A673 (cell line): ENCODE measurements at regions not wholly inside any gene's neighbourhood (a gene's known extent, or its start where the extent isn't known, plus 50 kb on each side); places are given as distances from the start of the nearest gene placed in this dataset.

Experiments
- BruUV-seq: library from RNA; stranded (reverse); fragments of 400-500 nt; replicated peaks from 2 replicates; lab custom pipeline; 2021; lab: Mats Ljungman, UMichigan
- CTCF ChIA-PET: fragments of 300-600 bp; sonication (Branson Sonifier 250); formaldehyde crosslinking; loops from one replicate; lab custom pipeline; 2022; ENCODE audit warnings: antibody characterized with exemption; lab: Charles Lee
- POLR2A ChIA-PET: fragments of 300-600 bp; sonication (Branson Sonifier 250); formaldehyde crosslinking; loops from one replicate; lab custom pipeline; 2022; ENCODE audit warnings: antibody characterized with exemption; ENCODE audit not compliant: low non-redundant PET; lab: Charles Lee
- DNase-seq: peaks from one replicate; pipeline ENCODE4 v3.0.0-alpha.2; 2015; ENCODE audit warnings: low spot score
- H3K27ac ChIP-seq: fragments of 200-600 bp; sonication (generic); 2 replicates; pipeline ENCODE4 v1.5.1; 2016; ENCODE audit warnings: mixed run types, low read depth, mild to moderate bottlenecking, mixed read lengths, antibody characterized with exemption, low read length; ENCODE audit not compliant: poor library complexity, severe bottlenecking
- H3K27me3 ChIP-seq: fragments of 200-600 bp; sonication (generic); replicated peaks from 2 replicates; pipeline ENCODE4 v1.6.1; 2017; ENCODE audit warnings: mixed run types, low read depth, mild to moderate bottlenecking, mixed read lengths, antibody characterized with exemption, low read length; ENCODE audit not compliant: insufficient read depth, poor library complexity
- H3K36me3 ChIP-seq: fragments of 200-600 bp; sonication (generic); 2 replicates; pipeline ENCODE4 v1.6.1; 2016; ENCODE audit warnings: mixed run types, mild to moderate bottlenecking, mixed read lengths, antibody characterized with exemption, low read length; ENCODE audit not compliant: insufficient read depth, poor library complexity, severe bottlenecking
- H3K4me1 ChIP-seq: fragments of 200-600 bp; sonication (generic); 2 replicates; pipeline ENCODE4 v1.6.1; 2017; ENCODE audit warnings: mixed run types, mild to moderate bottlenecking, mixed read lengths, antibody characterized with exemption, low read length; ENCODE audit not compliant: insufficient read depth, poor library complexity, severe bottlenecking
- H3K4me3 ChIP-seq: fragments of 200-600 bp; sonication (generic); 2 replicates; pipeline ENCODE4 v1.5.1; 2016; ENCODE audit warnings: low read depth, mixed run types, mild to moderate bottlenecking, mixed read lengths, low read length; ENCODE audit not compliant: poor library complexity, severe bottlenecking
- H3K9me3 ChIP-seq: fragments of 200-600 bp; sonication (generic); 2 replicates; pipeline ENCODE4 v1.6.1; 2016; ENCODE audit warnings: mixed run types, low read depth, mild to moderate bottlenecking, mixed read lengths, antibody characterized with exemption, low read length; ENCODE audit not compliant: poor library complexity, severe bottlenecking
- CTCF ChIP-seq: fragments of 300-800, 200-600 bp; sonication (generic); conservative IDR thresholded peaks from 2 replicates; pipeline ENCODE4 v1.5.1; 2017; ENCODE audit warnings: low read depth, mild to moderate bottlenecking, antibody characterized with exemption, low read length, moderate library complexity, mixed read lengths
- EZH2 ChIP-seq: fragments of 200-600 bp; sonication (generic); IDR thresholded peaks from 2 replicates; pipeline ENCODE4 v1.6.1; 2017; ENCODE audit warnings: borderline replicate concordance, low read depth, mild to moderate bottlenecking, mixed read lengths, antibody characterized with exemption, low read length; ENCODE audit not compliant: poor library complexity, severe bottlenecking
- intact Hi-C: fragments of 100-400 bp; cut with micrococcal nuclease; formaldehyde crosslinking; loops from one replicate; pipeline ENCODE4 v1.10.0; 2022; ENCODE audit not compliant: unreplicated experiment

- ChIA-PET CTCF (no interaction called here), POLR2A (no interaction called here)
- Histone ChIP-seq H3K9me3 (no peaks in the 10 kb centered on the region), H3K27ac (no peak overlapping the region), H3K36me3 (no peaks in the 10 kb centered on the region), H3K4me3 (no peak overlapping the region), H3K4me1 (no peaks in the 10 kb centered on the region), H3K27me3 (peaks cover 9% of the 10 kb centered on the region)
- TF ChIP-seq CTCF: no peak
- no peak for TF ChIP-seq EZH2
- BruUV-seq: no TSS peak
- intact Hi-C loops: no loop called here
- no peak for DNase-seq
Measured at GRCh38 chr12:105587237-105587636, 256.7 kb downstream of the C12orf75 start.

- no peak for DNase-seq
- CTCF ChIA-PET: no interaction called here
- peaks cover 9% of the 10 kb centered on the region for H3K27me3 ChIP-seq
- H3K4me1 ChIP-seq: no peaks in the 10 kb centered on the region
- intact Hi-C loops: no loop called here
- no peak overlapping the region for H3K4me3 ChIP-seq
- no peak for TF ChIP-seq CTCF
- H3K36me3 ChIP-seq: no peaks in the 10 kb centered on the region
- no peaks in the 10 kb centered on the region for H3K9me3 ChIP-seq
- no peak overlapping the region for H3K27ac ChIP-seq
- BruUV-seq: no TSS peak
- POLR2A ChIA-PET: no interaction called here
Measured at GRCh38 chr12:105588106-105588505, 257.6 kb downstream of the C12orf75 start.

GRCh38 chr12:105590571-105590970 lies 260.1 kb downstream of the C12orf75 start:
- POLR2A ChIA-PET: no interaction called here
- H3K4me1 ChIP-seq: no peaks in the 10 kb centered on the region
- BruUV-seq: no TSS peak
- peaks cover 9% of the 10 kb centered on the region for H3K27me3 ChIP-seq
- H3K36me3 ChIP-seq: no peaks in the 10 kb centered on the region
- TF ChIP-seq EZH2 (no peak), CTCF (no peak)
- no peak overlapping the region for H3K4me3 ChIP-seq
- DNase-seq: no peak
- H3K9me3 ChIP-seq: no peaks in the 10 kb centered on the region
- H3K27ac ChIP-seq: no peak overlapping the region
- intact Hi-C loops: no loop called here
- CTCF ChIA-PET: no interaction called here
